ENCODE measurements at regions not wholly inside any gene's neighbourhood (a gene's known extent, or its start where the extent isn't known, plus 50 kb on each side); places are given as distances from the start of the nearest gene placed in this dataset.
A peak's percentile ranks its signal among the peaks of the same experiment; 100 is the strongest.
"Not testable (repeated sequence)": the region's sequence is repeated elsewhere in the genome, so short reads cannot be mapped to it uniquely, and the experiment has no call there.

DNA sequence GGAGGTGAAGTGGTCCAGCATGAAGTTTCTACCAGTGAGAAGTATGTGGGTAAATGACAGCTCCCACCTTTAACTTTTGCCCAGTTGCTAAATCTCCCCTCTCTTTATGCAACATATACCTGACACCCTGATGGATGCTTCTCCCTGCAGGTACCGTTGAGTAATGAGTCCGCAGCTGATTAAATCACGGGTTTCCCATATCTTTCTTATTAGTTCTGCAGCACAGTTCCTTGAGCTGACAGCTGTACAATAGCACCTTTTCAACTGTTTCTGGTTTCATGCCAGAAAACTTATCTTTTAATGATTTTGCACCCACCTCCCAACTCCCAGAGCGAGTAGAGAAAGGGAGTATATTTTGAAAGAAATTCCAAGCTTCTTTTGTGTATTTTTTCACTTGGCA is 161.0 kb upstream of the TUT7 start:
- no peak for DNase-seq

DNA sequence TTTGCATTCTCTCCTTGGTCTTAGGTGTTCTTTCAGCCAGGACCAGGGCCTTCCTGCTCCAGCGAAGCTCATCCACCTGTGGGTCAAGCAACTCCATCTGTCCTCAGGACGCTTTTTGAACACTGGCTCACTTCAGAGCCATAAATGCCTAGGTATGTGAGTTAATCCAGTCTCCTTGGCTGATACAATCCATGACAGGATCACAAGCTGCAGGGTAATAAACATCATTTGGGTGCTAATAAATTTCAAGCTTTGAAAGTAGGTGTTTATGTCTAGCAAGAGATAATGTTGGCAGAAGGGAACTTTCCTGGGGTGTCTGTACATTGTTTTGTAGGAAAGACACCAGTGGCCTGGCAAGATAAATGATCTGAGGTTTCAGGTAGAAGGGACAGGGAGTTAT is 159.2 kb upstream of the TUT7 start:
- no peak for DNase-seq

DNA sequence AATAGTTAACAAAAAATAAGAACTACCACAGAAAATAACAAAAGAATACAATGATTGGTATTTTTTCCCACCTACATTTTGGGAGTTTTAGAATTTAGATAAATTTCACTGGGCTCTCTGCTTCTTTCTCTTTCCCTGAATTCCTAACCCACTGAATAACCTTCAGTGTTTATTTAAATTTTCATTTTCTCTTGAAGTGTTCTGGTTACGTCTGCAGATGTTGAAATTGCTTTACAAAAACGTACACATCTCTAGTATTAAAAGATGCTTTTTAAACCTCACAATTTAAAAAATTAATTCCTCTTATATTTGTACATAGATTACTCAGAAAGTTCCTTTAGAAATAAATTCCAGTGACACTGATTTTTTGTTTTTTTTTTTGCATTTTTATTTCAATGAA is 158.7 kb upstream of the TUT7 start:
- DNase-seq: no peak

DNA sequence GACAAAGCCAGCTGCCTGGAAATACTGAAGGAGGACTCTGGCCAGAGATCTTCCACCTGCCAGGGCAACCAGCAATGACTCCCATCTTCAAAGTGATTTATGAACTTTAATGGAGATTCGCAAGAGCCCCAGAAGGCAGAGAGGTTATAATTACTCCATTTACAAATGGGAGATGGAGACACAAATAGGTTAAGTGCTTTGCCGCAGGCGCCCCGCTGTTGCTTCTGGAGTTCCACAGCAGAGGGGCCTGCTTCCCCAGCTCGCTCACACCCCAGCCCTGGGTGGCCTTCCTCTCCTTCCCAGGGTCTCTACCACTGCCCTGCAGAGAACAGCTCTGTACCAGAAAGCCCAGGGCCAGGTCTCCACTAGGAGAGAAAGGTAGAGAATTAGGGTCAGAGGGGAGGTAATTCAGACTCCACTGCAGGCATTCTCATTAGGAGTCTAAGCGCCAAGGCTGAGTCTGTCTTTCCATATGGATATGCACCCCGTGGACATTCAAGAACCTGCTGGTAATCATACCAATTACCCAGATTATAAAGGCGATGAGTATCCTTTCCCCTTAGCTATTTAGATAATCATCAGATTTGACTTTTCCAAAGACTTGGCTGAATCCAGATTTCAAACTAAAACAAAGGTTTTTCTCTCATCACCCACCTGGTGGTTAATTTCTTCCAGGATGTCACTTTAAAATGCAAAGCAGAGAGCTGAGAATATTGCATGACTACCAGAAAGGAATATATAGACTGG is 157.6 kb upstream of the TUT7 start:
- DNase-seq: no peak

DNA sequence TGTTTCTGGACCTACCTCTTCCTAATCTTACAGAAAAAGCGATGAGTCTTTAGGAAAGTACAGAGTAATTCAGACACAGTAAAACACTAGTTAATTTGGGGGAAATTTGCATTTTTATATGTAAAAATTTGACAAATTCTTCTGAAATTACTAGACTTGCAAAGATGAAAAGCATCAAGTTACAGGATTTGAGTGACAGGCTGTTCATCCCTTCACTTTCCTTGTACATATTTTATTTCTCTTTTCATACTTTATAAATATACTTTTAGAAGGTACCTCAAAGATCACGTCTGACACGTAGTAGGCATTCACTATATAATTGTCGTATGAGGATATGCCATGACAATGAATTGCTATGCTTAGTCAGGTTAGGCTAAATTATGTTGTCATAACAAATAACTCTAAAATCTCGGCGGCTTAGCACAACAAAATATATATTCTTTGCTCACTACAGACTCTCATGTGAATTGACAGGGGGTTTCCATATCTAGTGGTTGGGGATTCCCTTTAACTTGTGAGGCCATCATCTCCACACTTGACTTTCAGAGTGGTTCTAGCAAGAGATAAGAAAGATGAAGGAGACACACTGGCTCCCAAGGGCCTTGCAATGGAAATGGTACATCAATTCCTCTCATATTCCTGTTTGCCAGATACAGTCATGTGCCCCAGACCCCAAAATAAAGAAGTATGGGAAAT is 154.1 kb upstream of the TUT7 start:
- no peak for DNase-seq

DNA sequence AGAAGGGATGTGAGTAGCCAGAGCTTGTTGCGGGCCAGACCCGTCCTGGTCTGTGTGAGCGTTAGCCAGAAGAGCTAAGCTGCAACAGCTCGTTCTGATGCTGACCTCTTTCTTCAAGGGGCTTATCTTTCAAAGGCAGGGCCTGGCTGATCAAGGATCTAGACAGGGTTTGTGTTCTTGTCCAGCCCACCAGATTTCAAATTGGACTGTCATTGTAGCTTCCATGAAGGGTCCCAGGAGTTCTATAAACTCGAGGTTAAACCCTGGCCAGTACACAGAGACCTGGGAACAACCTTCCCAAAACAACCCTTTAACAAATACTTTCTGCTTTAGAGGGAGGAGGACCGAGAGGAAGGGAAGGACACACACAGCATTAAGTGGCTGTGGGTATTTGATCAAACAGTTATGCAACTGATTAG is 153.0 kb upstream of the TUT7 start:
- no peak for DNase-seq

DNA sequence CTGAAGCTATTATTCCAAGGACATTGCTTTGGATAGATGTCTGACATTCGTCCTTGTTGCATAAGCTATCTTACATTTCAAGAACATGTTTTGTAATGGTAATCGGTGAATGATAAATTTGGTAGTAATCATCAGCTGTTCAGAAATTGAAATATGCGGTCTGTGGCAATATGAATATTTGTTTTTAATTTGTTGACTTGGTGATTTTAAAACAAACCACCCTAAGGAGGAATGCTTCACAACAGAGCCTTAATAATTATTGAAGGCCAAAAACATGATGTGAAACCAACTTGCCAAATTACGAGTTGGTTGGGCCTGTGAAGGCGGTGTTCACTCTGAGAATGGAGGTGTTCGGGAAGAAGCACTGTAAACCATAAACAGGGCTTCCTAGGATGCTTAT is 149.7 kb upstream of the TUT7 start:
- DNase-seq: no peak

DNA sequence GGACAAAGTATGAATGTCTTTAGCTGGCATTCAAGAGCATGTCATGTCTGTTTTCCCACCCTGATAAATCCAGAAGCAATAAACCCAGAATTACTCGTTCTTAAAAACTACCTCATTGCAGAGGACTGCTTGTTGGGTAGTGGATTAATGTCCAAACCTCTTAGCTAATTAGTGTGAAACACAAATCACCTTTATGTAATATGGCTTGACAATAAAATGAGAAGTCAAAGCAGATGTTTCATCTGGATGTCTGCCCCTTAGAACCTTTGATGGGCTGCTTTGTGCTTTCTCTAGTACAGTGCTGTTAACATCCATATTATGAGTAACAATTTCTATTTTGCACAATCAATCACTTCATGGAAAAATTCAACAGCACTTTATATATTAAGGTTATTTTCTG is 149.1 kb upstream of the TUT7 start:
- DNase-seq: no peak

DNA sequence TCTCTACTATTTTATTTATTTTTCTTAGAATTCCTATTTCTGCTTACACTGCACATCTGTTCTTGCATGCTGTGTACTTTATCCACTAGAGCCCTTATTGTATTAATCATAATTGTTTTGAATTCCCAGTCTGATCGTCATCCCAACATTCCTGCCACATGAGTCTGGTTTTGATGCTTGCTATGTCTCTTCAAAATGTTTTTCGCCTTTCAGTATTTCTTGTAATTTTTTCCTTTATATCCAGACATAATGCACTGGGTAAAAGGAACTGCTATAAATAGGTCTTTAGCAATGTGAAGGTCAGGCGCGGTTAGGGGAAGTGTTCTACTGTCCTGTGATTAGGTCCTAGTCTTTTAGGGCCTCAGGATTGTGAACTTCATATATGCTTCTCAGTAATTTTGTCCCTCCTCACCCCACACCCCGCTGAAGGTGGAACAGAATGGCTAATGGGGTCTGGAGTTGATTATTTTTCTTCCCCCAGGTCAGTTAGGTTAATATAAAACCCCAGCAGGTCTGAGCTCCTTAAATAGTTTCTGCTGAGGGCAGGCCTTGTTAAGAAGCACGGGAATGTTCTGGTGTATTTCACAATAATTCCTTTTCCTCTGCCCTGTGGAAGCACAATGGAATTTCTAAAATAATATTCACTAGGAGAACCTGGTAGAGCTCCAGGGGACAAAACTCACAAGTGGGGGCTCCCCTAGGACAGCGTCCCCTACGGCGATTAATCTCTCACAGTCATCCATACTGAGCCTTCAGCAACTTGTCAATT is 146.6 kb upstream of the TUT7 start:
- DNase-seq: no peak

DNA sequence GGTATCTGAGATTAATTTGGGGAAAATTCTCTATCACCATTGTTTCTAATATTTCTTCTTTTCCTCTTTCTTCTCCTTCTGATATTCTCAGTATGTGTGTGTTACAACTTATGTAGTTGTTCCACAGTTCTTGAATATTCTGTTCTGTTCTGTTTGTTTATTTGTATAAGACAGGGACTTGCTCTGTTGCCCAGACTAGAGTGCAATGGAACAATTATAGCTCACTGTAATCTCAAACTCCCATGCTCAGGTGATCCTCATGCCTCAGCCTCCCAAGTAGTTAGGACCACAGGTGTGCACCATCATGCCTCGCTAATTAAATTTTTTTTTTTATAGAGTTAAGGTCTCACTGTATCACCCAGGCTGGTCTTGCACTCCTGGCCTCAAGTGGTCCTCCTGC is 145.8 kb upstream of the TUT7 start:
- no peak for DNase-seq

DNA sequence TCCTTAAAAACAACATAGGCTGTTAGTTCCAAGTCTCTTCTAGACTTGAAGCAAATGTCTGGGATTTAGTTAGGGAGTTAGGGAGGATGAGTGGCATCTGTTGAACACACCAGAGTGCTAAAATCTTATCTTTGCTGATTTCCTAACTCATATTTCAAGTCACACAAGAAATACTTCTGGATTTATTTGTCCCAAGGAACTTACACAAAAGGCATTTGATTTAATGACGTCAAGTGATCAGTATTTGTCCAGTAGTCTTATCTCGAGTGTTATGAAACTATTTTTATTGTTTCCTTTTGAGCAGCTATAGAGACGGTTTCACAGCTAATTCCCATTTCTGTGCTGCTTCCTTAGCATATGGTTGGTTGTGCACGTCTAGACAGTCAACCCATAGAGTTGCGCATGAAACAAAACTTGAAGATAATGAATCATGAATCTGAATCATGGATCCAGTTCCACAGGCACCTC is 140.5 kb upstream of the TUT7 start:
- no peak for DNase-seq

DNA sequence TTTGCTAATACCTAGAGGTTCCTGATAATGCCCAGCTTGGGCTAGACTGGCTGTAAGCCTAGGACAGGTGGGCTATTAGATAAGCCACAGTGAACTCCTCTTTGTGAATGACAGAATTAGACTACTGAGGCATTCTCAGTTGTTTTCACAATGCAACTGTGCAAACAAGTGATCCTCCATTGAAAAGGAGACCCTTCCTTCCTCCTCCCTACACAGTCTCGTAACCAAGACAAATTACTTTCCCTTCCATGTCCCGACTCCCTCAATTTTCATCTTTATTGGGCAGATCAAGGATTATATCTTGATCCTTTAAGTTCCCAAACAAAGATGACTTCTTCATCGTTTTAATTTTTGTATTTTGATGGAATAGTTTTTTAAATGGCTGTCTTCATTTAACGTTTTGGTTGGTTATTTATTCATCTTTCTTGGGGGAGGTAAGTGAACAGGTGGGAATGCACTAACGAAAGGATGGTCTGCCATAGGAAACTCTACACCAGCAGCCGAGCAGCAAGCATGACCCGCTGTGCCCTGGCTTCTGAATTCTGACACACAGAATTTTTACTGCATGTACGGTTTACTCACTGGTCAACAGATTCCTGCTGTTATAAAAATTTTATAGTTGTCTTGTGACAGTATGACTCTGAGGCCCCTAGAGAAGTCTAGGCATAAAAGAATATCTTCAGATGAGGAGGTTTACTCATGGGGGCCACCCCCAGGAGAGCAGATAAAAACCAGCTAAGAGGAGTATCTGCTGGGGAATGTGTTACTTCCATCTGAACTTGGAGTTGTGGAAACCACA is 137.5 kb upstream of the TUT7 start:
- DNase-seq: no peak

DNA sequence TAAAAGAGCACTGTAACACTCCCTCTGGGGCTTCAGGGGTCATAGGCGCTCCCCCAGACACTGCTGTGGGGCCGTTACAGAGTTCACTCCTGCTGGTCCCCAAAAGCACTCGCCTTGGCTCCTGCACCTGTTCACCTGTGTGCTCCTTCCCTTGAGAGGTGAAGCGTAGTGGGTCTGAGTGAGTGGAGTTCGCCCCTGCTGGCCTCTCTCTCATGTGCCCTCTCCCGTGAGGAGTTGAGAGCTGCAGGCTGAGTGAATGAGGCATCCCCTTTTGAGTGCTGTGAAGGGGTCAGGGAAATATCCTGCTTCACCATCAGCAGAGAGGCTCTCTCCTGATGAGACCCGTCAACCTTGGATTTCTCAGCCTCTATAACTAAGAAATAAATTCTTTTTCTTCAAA is 134.6 kb upstream of the TUT7 start:
- no peak for DNase-seq

DNA sequence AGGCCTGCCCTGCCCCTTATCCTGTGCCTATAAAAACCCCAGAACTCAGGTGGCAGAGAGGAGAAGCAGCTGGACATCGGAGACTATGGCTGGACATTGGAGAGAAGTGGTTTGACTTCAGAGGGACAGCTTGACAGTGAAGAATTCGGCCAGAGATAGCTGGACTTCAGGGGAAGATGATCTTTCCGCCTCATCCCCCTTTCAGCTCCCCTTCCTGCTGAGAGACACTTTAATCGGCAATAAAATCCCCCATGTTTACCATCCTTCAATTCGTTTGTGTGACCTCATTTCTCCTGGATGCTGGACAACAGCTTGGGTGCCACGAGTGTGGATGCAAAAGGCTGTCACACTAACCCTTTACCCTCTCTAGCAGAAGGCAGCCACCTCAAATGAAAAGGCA is 134.1 kb upstream of the TUT7 start:
- no peak for DNase-seq

DNA sequence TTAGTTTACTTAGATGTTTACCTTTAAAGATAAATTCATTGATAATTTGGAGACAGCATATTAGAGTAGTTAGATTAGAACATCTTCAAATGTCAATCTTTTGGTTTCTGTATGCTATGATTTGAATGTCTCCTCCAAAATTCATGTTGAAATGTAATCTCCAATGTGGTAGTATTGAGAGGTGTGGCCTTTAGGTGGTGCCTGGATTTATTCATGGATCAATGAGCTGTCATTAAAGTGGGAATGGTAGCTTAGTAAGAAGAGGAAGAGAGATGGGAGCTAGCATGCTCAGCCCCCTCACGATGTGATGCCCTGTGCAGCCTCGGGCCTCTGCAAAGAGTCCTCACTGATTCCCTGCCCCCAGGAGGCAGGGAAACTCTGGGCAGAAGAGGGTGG is 133.6 kb upstream of the TUT7 start:
- DNase-seq: no peak

DNA sequence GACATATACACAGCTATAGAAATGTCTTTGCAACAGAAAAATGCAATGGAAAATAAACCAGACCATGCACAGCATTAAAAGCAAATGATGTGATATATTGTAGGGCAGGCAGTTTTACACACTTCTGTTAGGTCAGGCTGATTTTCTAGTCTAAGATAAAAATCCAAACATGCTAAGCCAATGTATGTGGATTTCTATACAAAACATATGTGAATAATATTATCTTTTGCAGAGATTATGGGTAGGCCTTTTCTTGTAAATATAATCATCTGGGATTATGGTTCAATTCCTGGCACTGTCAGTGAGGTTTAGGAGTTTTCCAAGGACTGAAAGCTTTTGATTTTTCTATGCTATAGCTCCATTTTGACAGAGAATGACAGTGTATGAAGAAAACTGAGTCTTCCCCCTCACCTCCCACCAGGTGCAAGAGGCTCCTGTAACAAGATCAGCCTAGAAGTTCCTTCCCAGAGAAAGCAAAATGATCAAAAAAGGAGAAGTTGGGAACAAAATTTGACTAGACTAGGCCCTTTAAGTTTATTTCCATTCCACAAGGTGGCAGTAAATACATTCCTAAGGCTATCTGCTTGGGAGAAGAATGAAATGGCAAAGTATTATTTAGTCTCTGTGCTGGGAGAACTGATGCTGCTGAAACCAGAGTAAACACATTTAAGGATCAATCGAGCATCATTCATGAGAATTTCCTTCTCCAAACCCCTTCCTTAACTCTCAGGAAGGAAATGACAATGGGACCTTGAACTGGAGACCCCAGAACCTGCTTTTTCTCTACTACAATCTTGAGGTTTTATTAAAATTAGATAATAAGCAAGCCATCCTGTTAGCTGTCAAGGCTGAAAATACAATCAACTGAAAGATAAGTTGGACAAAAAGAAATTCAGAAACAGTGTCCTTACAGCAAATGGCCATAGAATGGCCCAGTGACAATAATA is 133.0 kb upstream of the TUT7 start:
- peak in 1 of 2 donors; percentile 86 for DNase-seq

DNA sequence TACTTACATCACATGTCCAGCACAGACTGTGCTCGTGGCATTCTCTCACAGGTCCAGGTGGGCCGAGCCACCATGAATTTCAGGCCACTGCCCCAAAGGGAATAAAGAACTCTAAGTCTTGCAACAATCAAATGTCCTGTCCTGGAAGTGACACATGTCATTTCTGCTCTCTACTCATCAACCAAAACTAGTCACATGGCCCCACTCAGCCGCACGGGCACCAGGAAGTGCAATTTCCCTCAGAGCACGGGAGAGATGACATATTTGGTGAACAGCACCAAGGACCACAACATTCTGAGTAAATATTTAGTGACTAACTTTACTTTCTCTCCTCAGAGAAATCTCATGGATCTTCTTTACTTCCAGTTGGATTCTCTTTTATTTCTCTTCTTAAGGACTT is 131.1 kb upstream of the TUT7 start:
- DNase-seq: no peak

DNA sequence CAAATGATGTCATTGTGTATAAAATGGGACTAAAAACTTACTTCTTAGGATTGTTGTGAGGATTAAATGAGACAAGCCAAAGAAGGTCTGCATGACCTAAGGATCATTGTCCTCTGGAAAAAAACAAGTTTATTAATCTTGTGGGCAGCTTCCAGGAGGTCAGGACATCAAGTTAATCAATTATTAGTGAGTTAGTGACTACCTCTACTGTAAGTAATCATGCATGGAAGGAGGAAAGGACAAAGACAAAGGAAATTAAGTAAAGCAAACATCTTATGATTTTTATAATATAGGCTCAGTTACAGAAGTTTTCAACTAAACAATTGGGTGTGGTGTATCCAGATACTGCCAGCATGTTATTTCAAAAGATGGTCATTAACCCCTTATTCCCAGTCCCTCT is 129.3 kb upstream of the TUT7 start:
- no peak for DNase-seq

DNA sequence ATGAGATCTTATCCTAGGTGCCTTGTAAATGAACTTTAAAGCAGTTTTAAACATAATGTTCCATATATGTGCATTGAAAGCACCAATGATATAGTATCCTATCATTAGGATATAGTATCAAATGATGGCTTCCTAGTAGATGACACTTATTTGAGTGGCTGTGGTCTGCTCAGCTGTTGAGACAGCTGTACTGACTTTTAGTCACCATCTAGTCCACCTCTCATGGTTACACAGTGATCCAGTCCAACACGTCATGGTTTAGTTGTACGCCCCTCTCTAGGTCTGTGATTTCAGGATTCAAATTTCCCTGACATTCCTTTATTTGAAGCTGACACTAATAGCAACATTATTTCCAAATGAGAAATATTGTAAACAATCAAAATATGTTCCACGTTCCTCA is 127.3 kb upstream of the TUT7 start:
- DNase-seq: no peak

DNA sequence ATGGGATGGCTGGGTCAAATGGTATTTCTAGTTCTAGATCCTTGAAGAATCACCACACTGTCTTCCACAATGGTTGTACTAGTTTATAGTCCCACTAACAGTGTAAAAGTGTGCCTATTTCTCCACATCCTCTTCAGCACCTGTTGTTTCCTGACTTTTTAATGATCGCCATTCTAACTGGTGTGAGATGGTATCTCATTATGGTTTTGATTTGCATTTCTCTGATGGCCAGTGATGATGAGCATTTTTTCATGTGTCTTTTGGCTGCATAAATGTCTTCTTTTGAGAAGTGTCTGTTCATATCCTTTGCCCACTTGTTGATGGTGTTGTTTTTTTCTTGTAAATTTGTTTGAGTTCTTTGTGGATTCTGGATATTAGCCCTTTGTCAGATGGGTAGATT is 121.0 kb upstream of the TUT7 start:
- DNase-seq: not testable (repeated sequence)

DNA sequence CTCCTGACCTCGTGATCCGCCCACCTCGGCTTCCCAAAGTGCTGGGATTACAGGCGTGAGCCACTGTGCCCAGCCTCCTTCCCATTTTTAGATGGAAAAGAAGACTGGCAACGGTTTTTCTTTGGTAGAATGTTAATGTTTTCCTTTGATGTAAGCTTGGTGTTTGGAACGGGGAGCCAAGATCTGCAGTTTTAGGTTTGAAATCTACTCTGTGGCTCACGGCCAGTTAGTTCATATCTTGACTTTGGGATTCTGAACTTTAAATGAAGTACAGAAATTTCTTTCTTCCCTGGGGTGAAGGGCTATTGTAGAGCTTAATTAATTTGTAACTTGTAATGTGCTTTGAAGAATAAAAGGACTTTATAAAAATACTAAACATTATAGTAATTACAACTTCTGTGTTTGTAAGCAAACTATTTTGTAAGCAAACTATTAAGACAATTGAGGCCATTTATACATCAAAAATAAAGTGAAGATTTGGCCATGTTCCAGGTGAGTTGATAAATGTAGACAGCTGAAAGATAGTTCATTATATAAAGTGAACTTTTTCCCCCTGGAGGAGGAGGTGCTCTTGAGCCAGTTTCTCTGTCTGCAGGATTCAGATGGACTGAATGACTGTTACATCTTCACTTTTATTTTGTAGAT is 117.1 kb upstream of the TUT7 start:
- no peak for DNase-seq

Data from hippocampal formation (tissue), 2 donors.